ENCODE measurements at regions not wholly inside any gene's neighbourhood (a gene's known extent, or its start where the extent isn't known, plus 50 kb on each side); places are given as distances from the start of the nearest gene placed in this dataset.

DNA sequence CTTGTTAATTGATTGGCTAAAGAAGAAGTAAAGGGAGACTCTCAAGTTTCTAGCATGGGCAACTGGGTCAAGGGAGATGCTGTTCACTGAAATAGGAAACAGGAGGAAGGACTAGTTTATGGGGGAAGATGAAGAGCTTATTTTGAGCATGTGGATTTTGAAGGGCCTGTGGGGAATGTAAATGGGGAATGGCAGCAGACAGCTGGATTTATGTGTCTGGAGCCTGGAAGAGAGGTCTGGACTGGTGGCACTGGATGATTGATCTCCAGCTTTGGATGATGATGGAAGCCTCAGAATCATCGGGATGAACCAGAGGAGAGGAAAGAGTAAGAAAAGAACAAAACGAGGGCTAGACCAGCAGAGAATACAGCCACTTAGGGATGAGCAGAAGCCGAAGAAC lies 54.9 kb upstream of the ENAH start:
- H3F3A ChIP-seq (ENCODE audit: insufficient read depth), result peaks cover 8% of the 10 kb centered on the region; the same call in 1 of the 2 replicates
- no peaks in the 10 kb centered on the region for H3K36me3 ChIP-seq (ENCODE audit: low read depth)
- in situ Hi-C loops (cut with MboI), result no loop called here
- H3K4me1 ChIP-seq (ENCODE audit: insufficient read depth), result peaks cover 22% of the 10 kb centered on the region
- no peak overlapping the region for H3K9ac ChIP-seq
- no peak overlapping the region for H3K4me2 ChIP-seq (ENCODE audit: unreplicated experiment)
- H2AFZ ChIP-seq, result no peak overlapping the region
- WGBS, 2 experiments (ENCODE audit: low coverage in 1 of 2, low lambda C conversion rate in 2 of 2, missing lambda C conversion rate in 2 of 2), result 52 to 73% methylated on average over 3 of the region's 3 CpGs
- TF ChIP-seq EZH2 (IDR thresholded peaks at IDR 0.05; ENCODE audit: insufficient read depth, poor library complexity, severe bottlenecking) (no peak), EZH2phosphoT487 (IDR thresholded peaks at IDR 0.05; ENCODE audit: insufficient read depth, low read depth) (no peak)
- H3K9me2 ChIP-seq (ENCODE audit: insufficient read depth), result no peaks in the 10 kb centered on the region
- no peaks in the 10 kb centered on the region for H3K79me2 ChIP-seq (ENCODE audit: insufficient read depth)
- H3K27ac ChIP-seq, result no peak overlapping the region
- no peak overlapping the region for H3K4me3 ChIP-seq
- H3K27me3 ChIP-seq (replicated peaks; ENCODE audit: insufficient read depth), result no peaks in the 10 kb centered on the region
- no peak for DNase-seq
- H3K9me3 ChIP-seq (ENCODE audit: low read depth), result no peaks in the 10 kb centered on the region
- no peaks in the 10 kb centered on the region for H4K20me1 ChIP-seq (ENCODE audit: insufficient read depth)

DNA sequence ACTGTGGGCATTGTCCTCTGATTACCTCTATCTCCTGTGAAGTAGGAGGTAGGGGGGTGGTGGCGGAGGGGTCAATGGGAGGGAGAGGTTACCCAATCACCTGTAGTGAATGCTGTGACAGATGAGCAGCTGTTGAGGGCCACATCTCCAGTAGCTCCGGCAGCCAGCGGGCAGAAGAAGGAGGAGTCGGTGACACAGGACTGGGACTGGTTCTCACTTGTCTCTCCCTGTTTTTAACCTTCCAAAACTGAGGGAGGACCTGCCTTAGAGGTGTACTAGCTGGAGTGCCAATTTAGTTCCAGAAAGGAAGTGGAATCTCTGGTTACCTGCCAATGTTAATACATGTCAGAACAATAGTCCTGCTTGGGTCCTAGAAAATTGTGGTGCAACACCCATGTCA lies 56.2 kb upstream of the ENAH start:
- peaks cover 8% of the 10 kb centered on the region; the same call in 1 of the 2 replicates for H3F3A ChIP-seq (ENCODE audit: insufficient read depth)
- no peaks in the 10 kb centered on the region for H3K9me3 ChIP-seq (ENCODE audit: low read depth)
- in situ Hi-C loops (cut with MboI), result no loop called here
- no peak overlapping the region for H3K4me3 ChIP-seq
- no peaks in the 10 kb centered on the region for H3K79me2 ChIP-seq (ENCODE audit: insufficient read depth)
- H3K9me2 ChIP-seq (ENCODE audit: insufficient read depth), result no peaks in the 10 kb centered on the region
- H3K4me1 ChIP-seq (ENCODE audit: insufficient read depth), result peaks cover 22% of the 10 kb centered on the region
- no peak for DNase-seq
- H4K20me1 ChIP-seq (ENCODE audit: insufficient read depth), result no peaks in the 10 kb centered on the region
- no peak overlapping the region for H3K9ac ChIP-seq
- TF ChIP-seq EZH2 (IDR thresholded peaks at IDR 0.05; ENCODE audit: insufficient read depth, poor library complexity, severe bottlenecking), result no peak
- no peak for TF ChIP-seq EZH2phosphoT487 (IDR thresholded peaks at IDR 0.05; ENCODE audit: insufficient read depth, low read depth)
- no peak overlapping the region for H3K27ac ChIP-seq
- no peak overlapping the region for H3K4me2 ChIP-seq (ENCODE audit: unreplicated experiment)
- 95 to 98% methylated on average over 4 of the region's 4 CpGs for WGBS, 2 experiments (ENCODE audit: low coverage in 1 of 2, low lambda C conversion rate in 2 of 2, missing lambda C conversion rate in 2 of 2)
- no peaks in the 10 kb centered on the region for H3K27me3 ChIP-seq (replicated peaks; ENCODE audit: insufficient read depth)
- H2AFZ ChIP-seq, result no peak overlapping the region
- H3K36me3 ChIP-seq (ENCODE audit: low read depth), result no peaks in the 10 kb centered on the region

DNA sequence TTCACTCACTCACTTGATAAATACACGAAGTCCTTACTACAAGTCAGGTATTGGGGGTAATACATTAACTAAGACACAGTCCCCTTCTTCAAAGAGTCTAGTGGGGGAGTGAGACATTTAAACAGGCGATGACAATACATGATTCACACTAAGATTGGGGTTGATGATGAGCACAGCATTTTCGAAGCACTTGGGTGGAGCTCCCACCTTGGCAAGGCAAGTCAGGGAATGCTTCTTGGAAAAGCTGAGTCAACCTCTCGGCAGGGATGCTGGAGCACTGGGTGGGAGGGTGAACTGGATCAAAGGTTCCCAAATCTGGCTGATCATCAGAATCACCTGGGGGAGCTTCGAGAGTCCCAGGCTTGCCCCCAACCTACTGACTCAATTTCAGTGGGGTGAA lies 57.9 kb upstream of the ENAH start:
- 4 to 7% methylated on average over 5 of the region's 5 CpGs for WGBS, 2 experiments (ENCODE audit: low coverage in 1 of 2, low lambda C conversion rate in 2 of 2, missing lambda C conversion rate in 2 of 2)
- Histone ChIP-seq H3K9me2 (ENCODE audit: insufficient read depth) (no peaks in the 10 kb centered on the region), H3K9me3 (ENCODE audit: low read depth) (no peaks in the 10 kb centered on the region), H3K27ac (no peak overlapping the region), H3K36me3 (ENCODE audit: low read depth) (no peaks in the 10 kb centered on the region), H2AFZ (no peak overlapping the region), H4K20me1 (ENCODE audit: insufficient read depth) (no peaks in the 10 kb centered on the region), H3K9ac (no peak overlapping the region), H3K79me2 (ENCODE audit: insufficient read depth) (no peaks in the 10 kb centered on the region), H3K27me3 (replicated peaks; ENCODE audit: insufficient read depth) (no peaks in the 10 kb centered on the region), H3K4me1 (ENCODE audit: insufficient read depth) (peaks cover 22% of the 10 kb centered on the region), H3K4me3 (no peak overlapping the region), H3K4me2 (ENCODE audit: unreplicated experiment) (no peak overlapping the region), H3F3A (ENCODE audit: insufficient read depth) (peaks cover 8% of the 10 kb centered on the region; the same call in 1 of the 2 replicates)
- peak; percentile 92 for DNase-seq
- in situ Hi-C loops (cut with MboI), result no loop called here
- TF ChIP-seq EZH2phosphoT487 (IDR thresholded peaks at IDR 0.05; ENCODE audit: insufficient read depth, low read depth) (0 out of 2 replicates have a peak, but pooled peaks have one; percentile 36), EZH2 (IDR thresholded peaks at IDR 0.05; ENCODE audit: insufficient read depth, poor library complexity, severe bottlenecking) (no peak)

DNA sequence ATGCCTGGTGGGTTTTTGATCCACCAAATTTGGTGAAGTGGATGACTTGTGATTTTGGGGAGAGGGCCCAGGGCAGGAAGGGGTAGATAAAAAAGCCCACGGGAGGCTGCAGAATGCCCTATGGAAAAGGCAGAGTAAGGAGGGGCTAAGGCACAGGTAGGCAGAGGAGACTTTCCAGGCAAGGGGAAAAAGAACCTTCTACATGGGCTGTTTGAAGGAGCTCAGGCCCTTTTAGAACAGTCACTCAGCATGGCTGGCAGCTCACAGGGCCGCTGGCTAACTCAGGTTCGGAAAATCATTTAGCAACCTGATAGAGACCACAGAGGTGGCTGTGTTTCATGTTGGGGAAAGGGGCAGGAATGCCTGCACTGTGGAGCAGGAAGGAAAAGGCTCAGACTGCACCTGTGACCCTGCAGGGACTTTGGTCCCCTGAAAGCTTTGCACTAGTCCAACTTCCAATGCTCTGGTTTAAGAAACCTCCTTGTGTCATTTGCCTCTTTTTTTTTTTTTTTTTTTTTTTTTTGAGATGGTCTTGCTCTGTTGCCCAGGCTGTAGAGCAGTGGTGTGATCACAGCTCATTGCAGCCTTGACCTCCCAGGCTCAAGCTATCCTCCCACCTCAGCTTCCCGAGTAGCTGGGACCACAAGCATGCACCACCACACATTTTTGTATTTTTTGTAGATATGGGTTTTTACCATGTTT lies 58.5 kb upstream of the ENAH start:
- H3K4me3 ChIP-seq, result no peak overlapping the region
- no peak overlapping the region for H2AFZ ChIP-seq
- H3K4me2 ChIP-seq (ENCODE audit: unreplicated experiment), result no peak overlapping the region
- H4K20me1 ChIP-seq (ENCODE audit: insufficient read depth), result no peaks in the 10 kb centered on the region
- H3K27me3 ChIP-seq (replicated peaks; ENCODE audit: insufficient read depth), result no peaks in the 10 kb centered on the region
- WGBS, 2 experiments (ENCODE audit: low coverage in 1 of 2, low lambda C conversion rate in 2 of 2, missing lambda C conversion rate in 2 of 2), result 74 to 79% methylated on average over 4 of the region's 4 CpGs
- peaks cover 22% of the 10 kb centered on the region for H3K4me1 ChIP-seq (ENCODE audit: insufficient read depth)
- no peak overlapping the region for H3K27ac ChIP-seq
- in situ Hi-C loops (cut with MboI), result no loop called here
- peaks cover 8% of the 10 kb centered on the region; the same call in 1 of the 2 replicates for H3F3A ChIP-seq (ENCODE audit: insufficient read depth)
- no peaks in the 10 kb centered on the region for H3K9me2 ChIP-seq (ENCODE audit: insufficient read depth)
- no peak overlapping the region for H3K9ac ChIP-seq
- H3K79me2 ChIP-seq (ENCODE audit: insufficient read depth), result no peaks in the 10 kb centered on the region
- TF ChIP-seq EZH2phosphoT487 (IDR thresholded peaks at IDR 0.05; ENCODE audit: insufficient read depth, low read depth) (no peak), EZH2 (IDR thresholded peaks at IDR 0.05; ENCODE audit: insufficient read depth, poor library complexity, severe bottlenecking) (no peak)
- no peaks in the 10 kb centered on the region for H3K36me3 ChIP-seq (ENCODE audit: low read depth)
- H3K9me3 ChIP-seq (ENCODE audit: low read depth), result no peaks in the 10 kb centered on the region
- no peak for DNase-seq
